GM21381 (cell line): ENCODE measurements at regions not wholly inside any gene's neighbourhood (a gene's known extent, or its start where the extent isn't known, plus 50 kb on each side); places are given as distances from the start of the nearest gene placed in this dataset.

Experiments
- ATAC-seq: cut with Tn5 transposase; IDR thresholded peaks from one replicate; pipeline ENCODE4 v1.9.1; 2021; ENCODE audit warnings: mild to moderate bottlenecking, moderate library complexity; ENCODE audit not compliant: unreplicated experiment

GRCh38 chr16:62149631-62150030 lies 113.4 kb upstream of the CDH8 start:
- ATAC-seq, result no peak

DNA sequence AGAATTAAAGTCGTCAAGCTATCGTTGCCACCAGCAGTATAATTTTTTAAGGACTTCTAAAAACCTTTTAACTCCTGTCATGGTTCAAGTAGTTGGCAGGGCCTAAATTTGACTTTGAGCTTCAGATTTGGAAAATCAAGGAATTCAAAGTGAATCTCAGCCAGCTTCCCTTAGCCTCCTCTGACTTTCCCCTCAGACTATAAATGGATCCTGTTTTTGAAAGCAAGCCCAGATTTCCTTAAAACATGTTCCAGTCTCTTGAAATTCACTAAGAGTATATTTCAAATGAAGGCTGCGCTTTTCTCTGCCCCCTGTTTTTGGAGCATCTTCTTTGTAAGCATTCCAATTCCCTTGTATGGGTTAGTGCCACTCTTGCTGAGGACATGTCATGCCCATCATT lies 101.8 kb upstream of the CDH8 start:
- no peak for ATAC-seq

DNA sequence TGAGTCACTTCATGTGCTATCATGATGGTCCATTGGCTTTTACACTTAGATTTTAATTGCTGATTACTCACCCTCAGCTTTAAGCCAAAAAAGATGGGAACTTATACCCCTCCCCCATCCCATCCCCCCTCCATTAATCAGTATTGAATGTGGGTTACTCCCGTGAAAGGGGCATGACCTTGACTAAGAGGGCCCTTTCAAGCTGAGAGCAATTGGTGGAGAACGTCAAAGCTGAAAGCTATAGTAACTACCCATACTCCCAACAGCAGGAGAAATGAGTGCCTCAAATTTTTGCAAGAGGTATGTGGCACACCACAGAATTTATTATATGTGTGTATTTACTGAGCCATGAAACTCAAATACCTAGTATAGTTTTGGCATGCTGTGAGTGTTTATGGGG lies 99.7 kb upstream of the CDH8 start:
- ATAC-seq, result no peak

- no peak for ATAC-seq
These were observed 99.2 kb upstream of the CDH8 start for GRCh38 chr16:62135446-62135845.

DNA sequence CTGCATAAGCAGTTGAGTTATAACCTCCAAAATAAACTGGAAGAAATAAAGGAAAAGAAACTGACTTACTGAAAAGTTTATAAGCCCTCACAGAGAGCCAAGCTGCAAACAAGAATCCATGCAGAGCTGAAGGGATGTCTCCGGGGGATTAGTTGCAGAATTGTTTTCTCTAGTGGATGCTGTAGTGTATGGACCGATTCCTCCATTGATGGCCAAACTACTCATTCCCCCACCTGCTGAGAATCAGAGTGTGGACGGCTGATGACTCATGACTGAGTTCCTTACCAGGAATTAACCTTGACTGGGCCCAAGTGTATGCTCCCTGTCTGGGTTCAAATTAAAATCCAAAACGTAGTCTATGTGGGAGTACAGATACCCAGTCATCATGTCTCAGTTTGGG lies 93.9 kb upstream of the CDH8 start:
- ATAC-seq, result no peak

- ATAC-seq, result no peak
These were observed 69.0 kb upstream of the CDH8 start for GRCh38 chr16:62105244-62105643.

GRCh38 chr16:62102588-62102987 lies 66.3 kb upstream of the CDH8 start:
- ATAC-seq, result no peak

DNA sequence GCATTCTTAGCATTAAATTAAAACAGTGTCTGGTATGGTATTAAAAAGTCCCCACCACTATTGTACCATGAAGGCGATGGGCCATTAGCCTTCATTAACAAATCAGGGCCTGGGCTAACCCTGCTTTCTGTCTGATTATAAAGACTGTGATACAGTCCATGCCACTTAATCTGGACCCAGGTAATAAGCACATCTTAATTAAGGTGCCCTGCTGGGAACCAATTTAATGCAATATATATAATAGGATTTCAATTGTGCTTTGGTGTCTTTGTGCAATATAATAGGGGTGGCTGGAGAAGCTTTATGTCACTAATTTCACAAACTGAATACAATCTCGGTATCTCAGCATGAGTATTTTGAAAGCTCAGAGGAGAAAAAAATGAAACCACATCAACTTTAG lies 64.4 kb upstream of the CDH8 start:
- ATAC-seq, result no peak

- ATAC-seq, result no peak
These were observed 53.5 kb upstream of the CDH8 start for GRCh38 chr16:62089715-62090114.

DNA sequence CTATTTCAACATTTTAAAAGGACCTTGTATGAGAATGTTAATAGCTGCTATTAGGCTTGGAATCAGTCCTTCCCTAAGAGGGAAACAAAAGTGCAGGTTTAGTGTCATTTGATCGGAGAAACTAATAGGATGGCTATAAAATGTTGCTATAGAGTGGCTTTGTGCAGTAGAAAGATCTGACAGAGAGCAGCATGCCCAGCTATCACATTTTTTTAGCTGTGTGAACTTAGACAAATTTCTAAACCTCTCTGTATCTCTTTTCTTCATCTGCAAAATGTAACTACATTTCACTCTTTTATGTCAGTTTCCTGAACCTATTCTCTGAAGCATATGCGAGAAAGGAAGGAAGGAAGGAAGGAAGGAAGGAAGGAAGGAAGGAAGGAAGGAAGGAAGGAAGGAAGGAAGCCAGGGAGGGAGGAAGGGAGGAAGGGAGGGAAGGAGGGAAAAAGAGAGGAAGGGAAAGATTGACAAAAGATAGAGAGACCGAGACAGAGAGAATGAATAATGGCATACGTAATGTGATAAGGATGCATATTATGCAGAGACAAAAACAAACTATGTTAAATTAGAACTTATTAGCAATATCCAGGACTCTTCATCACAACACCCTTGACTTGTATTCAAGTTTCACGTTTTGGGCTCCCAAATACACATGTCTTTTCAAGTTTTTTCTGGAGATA lies 52.6 kb upstream of the CDH8 start:
- no peak for ATAC-seq
